Transverse colon (tissue), 4 donors: ENCODE measurements at regions not wholly inside any gene's neighbourhood (a gene's known extent, or its start where the extent isn't known, plus 50 kb on each side); places are given as distances from the start of the nearest gene placed in this dataset.

ENCODE experiments used
- DNase-seq: peaks from one replicate; pipeline ENCODE4 v3.0.0-alpha.2; 2019
- H3K27ac ChIP-seq, 4 donors: fragments of 200-600 bp; sonication (generic); 2 replicates each; pipeline ENCODE4 v1.5.1; 2016 to 2018; ENCODE audit warnings: inconsistent platforms in 4 of 4
- H3K27me3 ChIP-seq: fragments of 200-600 bp; sonication (generic); 2 replicates; pipeline ENCODE4 v1.5.1; 2017; ENCODE audit warnings: inconsistent platforms
- H3K36me3 ChIP-seq, 4 donors: fragments of 200-600 bp; sonication (generic); 2 replicates each; pipeline ENCODE4 v1.5.1; 2017 to 2019; ENCODE audit warnings: inconsistent platforms in 4 of 4
- H3K4me1 ChIP-seq, 4 donors: fragments of 200-600 bp; sonication (generic); 2 replicates each; pipeline ENCODE4 v1.5.1; 2017 to 2020; ENCODE audit warnings: inconsistent platforms in 4 of 4
- H3K4me3 ChIP-seq, 4 donors: fragments of 200-600 bp; sonication (generic); 1 replicate in 1 of 4; 2 replicates in 3 of 4; pipeline versions ENCODE4 v1.5.1 to v1.6.1; 2017 to 2019; ENCODE audit warnings: inconsistent platforms in 4 of 4
- H3K9me3 ChIP-seq, 2 donors: fragments of 200-600 bp; sonication (generic); 2 replicates each; pipeline ENCODE4 v1.5.1; 2017 to 2019; ENCODE audit warnings: inconsistent platforms in 2 of 2
- CTCF ChIP-seq, 5 experiments: fragments of 200-600 bp in 3 of 5; fragments of 450-650 bp in 2 of 5; sonication (generic) in 3 of 5; IDR thresholded peaks; 1 replicate in 2 of 5; 2 replicates in 3 of 5; pipeline ENCODE4 v1.5.1; 2016 to 2017; ENCODE audit warnings: antibody characterized with exemption in 5 of 5, inconsistent platforms in 3 of 5, mild to moderate bottlenecking in 2 of 5, moderate library complexity in 1 of 5
- EP300 ChIP-seq: sonication (generic); formaldehyde crosslinking; IDR thresholded peaks from one replicate; pipeline ENCODE4 v1.6.1; 2017; ENCODE audit warnings: antibody characterized with exemption, low read depth
- POLR2A ChIP-seq: fragments of 450-650 bp; IDR thresholded peaks from one replicate; pipeline ENCODE4 v1.6.1; 2016; ENCODE audit warnings: antibody characterized with exemption, mild to moderate bottlenecking, moderate library complexity
- POLR2AphosphoS5 ChIP-seq, 3 donors: sonication (generic); formaldehyde crosslinking; IDR thresholded peaks; one replicate each; pipeline ENCODE4 v1.6.1; 2016; ENCODE audit warnings: antibody characterized with exemption in 3 of 3
- WGBS, 2 donors: methylation state at CpG; one replicate each; pipeline ENCODE4 v1.1.5; 2018; ENCODE audit warnings: low coverage in 1 of 2; 5-methylcytosine and 5-hydroxymethylcytosine counted together
- in situ Hi-C, 4 donors: fragments of 200-750 bp; cut with MboI; loops; one replicate each; pipeline versions ENCODE4 v1.15.0 to v1.15.1; 2017; ENCODE audit warnings: low sequenced_read_pairs in 3 of 4, low pct_ligation_motif_present in 1 of 4, low pct_unique_long_range_greater_than_20kb in 1 of 4
- intact Hi-C: fragments of 100-400 bp; cut with DNase I; formaldehyde crosslinking; loops from one replicate; pipeline ENCODE4 v1.15.1; 2023; ENCODE audit warnings: low total_unique reads

DNA sequence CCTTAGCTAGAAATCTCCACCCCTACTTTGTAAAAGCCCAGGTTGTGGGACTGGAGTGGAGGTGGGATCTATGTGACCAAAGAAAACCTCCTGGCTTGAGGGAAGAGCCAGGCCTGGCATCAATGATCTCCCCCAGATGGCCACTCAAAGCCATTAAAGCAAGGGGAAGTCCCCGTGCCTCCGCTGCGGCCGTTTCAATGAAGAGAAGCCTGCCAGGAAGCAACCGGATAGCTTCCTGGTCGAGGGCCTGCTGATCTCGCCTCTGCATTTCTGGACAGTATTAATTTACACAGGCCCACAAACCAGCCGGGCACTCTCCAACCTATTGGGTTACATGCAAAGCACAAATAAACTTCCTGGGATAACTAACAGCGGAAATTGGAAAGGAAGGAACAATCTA, 160.5 kb upstream of the MSX2 start:
- no peak for DNase-seq
- no peaks in the 10 kb centered on the region for H3K4me1 ChIP-seq
- in situ Hi-C loops: no loop called here

GRCh38 chr5:174567506-174568141, 156.8 kb upstream of the MSX2 start:
- in situ Hi-C loops (no loop called here), intact Hi-C loops (no loop called here)
- H3K9me3 ChIP-seq: no peaks in the 10 kb centered on the region
- H3K27me3 ChIP-seq: peaks cover 9% of the 10 kb centered on the region
- no peak overlapping the region for H3K4me3 ChIP-seq
- no peak for TF ChIP-seq CTCF (IDR thresholded peaks at IDR 0.05)
- no peak for TF ChIP-seq EP300
- no peak for TF ChIP-seq POLR2A
- H3K4me1 ChIP-seq: peaks cover 0 to 3% (median 0%) of the 10 kb centered on the region in 4 donors
- H3K27ac ChIP-seq: no peak overlapping the region
- WGBS, 2 donors: 82 to 90% methylated on average over 3 to 7 of the region's 7 CpGs
- no peak for DNase-seq
- H3K36me3 ChIP-seq: no peaks in the 10 kb centered on the region

More for the DNA sequence above, 160.5 kb upstream of the MSX2 start:
- intact Hi-C loops: no loop called here
- no peak overlapping the region for H3K4me3 ChIP-seq
- H3K27me3 ChIP-seq: peaks cover 25% of the 10 kb centered on the region
- TF ChIP-seq EP300: no peak
- H3K9me3 ChIP-seq: no peaks in the 10 kb centered on the region
- WGBS, 2 donors: 30 to 43% methylated on average over 2 to 9 of the region's 9 CpGs
- no peaks in the 10 kb centered on the region for H3K36me3 ChIP-seq
- H3K27ac ChIP-seq: no peak overlapping the region

DNA sequence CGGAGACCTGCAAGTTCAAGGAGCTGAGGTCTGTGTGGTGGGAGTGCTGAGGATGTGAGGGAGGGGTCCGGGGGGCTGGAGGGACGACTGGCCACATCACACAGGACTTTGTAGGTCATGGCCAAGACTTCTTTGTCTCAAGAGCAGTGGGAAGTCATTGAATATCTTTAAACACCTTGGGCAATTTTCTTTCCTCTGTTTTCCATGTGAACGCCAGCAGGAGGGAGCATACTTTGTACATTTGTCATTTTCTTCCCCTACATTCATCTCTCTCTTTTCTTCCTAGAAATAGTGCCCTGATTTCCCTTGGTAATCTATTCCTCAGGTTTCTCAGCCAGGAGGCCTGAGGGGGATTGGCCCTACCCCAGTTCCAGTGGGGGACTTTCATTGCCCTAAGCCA, 153.7 kb upstream of the MSX2 start:
- Histone ChIP-seq H3K27ac (no peak overlapping the region), H3K4me1 (peaks cover 0 to 3% (median 0%) of the 10 kb centered on the region in 4 donors), H3K27me3 (no peaks in the 10 kb centered on the region), H3K9me3 (no peaks in the 10 kb centered on the region), H3K4me3 (no peak overlapping the region), H3K36me3 (no peaks in the 10 kb centered on the region)
- intact Hi-C loops: no loop called here
- TF ChIP-seq POLR2A: no peak
- TF ChIP-seq EP300: no peak
- no peak for TF ChIP-seq CTCF (IDR thresholded peaks at IDR 0.05)
- no peak for TF ChIP-seq POLR2AphosphoS5 (IDR thresholded peaks at IDR 0.05)
- in situ Hi-C loops: no loop called here
- 61 to 81% methylated on average over 2 to 4 of the region's 4 CpGs for WGBS, 2 donors
- DNase-seq: no peak

DNA sequence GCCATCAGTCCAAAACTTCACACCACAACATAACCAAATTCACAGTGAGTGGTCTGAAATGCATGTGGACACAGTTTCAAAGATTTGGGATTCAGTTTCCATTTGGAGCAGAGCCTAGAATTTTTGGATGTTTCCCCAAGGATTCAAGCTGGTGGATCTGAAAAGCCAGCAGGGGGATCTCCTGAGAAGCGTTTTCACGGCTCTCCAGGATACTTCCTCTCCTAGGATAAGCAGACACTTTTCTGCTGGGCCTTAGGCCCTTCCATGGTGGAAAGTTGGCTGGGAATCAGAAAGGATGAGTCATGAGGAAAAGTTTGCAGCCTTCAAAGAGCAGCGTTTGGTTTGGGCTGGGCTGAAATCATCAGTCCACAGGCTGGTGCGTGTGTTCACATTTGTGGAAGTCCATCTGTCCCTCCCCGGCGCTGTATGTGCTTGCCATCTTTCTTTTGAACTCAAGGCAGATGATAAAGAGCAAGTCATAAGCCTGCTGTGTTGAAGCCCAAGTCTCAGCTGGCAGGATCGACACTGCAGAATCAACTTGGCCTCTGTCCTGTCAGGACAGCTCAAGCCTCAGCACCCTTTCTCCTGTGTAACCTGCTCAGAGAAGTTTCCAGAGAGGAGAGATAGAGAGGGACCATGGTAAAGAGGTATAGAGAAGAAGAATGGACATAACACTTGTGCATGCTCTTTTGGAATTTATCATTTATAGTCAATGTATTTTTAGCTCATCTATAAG, 152.6 kb upstream of the MSX2 start:
- Histone ChIP-seq H3K36me3 (no peaks in the 10 kb centered on the region), H3K27me3 (no peaks in the 10 kb centered on the region), H3K4me1 (peaks cover 0 to 3% (median 0%) of the 10 kb centered on the region in 4 donors), H3K27ac (no peak overlapping the region), H3K4me3 (no peak overlapping the region), H3K9me3 (no peaks in the 10 kb centered on the region)
- peak; percentile 26 for DNase-seq
- TF ChIP-seq POLR2A: no peak
- TF ChIP-seq POLR2AphosphoS5 (IDR thresholded peaks at IDR 0.05): peak in 1 of 3 donors; percentile 43
- TF ChIP-seq EP300: no peak
- in situ Hi-C loops: no loop called here
- 15 to 26% methylated on average over 4 to 7 of the region's 7 CpGs for WGBS, 2 donors
- intact Hi-C loops: no loop called here

DNA sequence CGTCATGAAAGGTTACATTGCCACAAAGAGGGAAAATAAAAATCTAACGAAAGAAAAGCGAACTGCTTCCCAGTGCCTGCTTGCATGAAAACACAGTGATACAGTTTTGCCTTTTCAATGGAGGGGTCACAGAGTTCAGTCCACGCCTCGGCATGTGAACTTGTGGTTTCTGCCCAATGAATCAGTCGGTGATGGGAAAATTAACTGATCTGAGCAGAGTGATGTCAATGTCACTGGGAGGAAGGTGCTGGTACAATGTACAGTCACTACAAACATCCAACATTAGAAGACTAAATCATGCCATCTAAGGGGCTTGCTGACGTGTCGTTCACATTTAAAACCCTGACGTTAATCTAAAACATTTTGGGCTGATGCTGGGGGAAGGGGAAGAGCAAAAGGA, 151.8 kb upstream of the MSX2 start:
- intact Hi-C loops: no loop called here
- no peaks in the 10 kb centered on the region for H3K9me3 ChIP-seq
- peaks cover 0 to 3% (median 0%) of the 10 kb centered on the region in 4 donors for H3K4me1 ChIP-seq
- in situ Hi-C loops: no loop called here
- TF ChIP-seq POLR2A (no peak), CTCF (IDR thresholded peaks at IDR 0.05) (no peak), POLR2AphosphoS5 (IDR thresholded peaks at IDR 0.05) (no peak), EP300 (no peak)
- no peaks in the 10 kb centered on the region for H3K27me3 ChIP-seq
- no peak overlapping the region for H3K27ac ChIP-seq
- 72 to 88% methylated on average over 6 to 9 of the region's 9 CpGs for WGBS, 2 donors
- no peak for DNase-seq
- H3K36me3 ChIP-seq: no peaks in the 10 kb centered on the region
- H3K4me3 ChIP-seq: no peak overlapping the region
